Prostate gland (tissue), 2 donors: ENCODE measurements at regions not wholly inside any gene's neighbourhood (a gene's known extent, or its start where the extent isn't known, plus 50 kb on each side); places are given as distances from the start of the nearest gene placed in this dataset.

ENCODE experiments used
- CTCF ChIP-seq, 4 experiments: fragments of 200-600 bp in 2 of 4; fragments of 450-650 bp in 2 of 4; sonication (generic) in 2 of 4; IDR thresholded peaks; 1 replicate in 3 of 4; 2 replicates in 1 of 4; pipeline ENCODE4 v1.5.1; 2016 to 2019; ENCODE audit warnings: antibody characterized with exemption in 4 of 4, mild to moderate bottlenecking in 2 of 4, moderate library complexity in 2 of 4
- POLR2A ChIP-seq: fragments of 450-650 bp; IDR thresholded peaks from one replicate; pipeline ENCODE4 v1.6.1; 2016; ENCODE audit warnings: antibody characterized with exemption, mild to moderate bottlenecking

GRCh38 chr10:29761916-29762315 is 127.1 kb upstream of the SVIL start:
- TF ChIP-seq CTCF (IDR thresholded peaks at IDR 0.05) (no peak), POLR2A (no peak)
